Natural killer cell (primary cell): ENCODE measurements at regions not wholly inside any gene's neighbourhood (a gene's known extent, or its start where the extent isn't known, plus 50 kb on each side); places are given as distances from the start of the nearest gene placed in this dataset.

Source experiments
- ATAC-seq, 3 donors: fragments of 150-1000 bp in 2 of 3; fragments of 200-7000 bp in 1 of 3; cut with Tn5 transposase; 1 replicate in 1 of 3; 2 replicates in 2 of 3; pipeline ENCODE4 v1.10.0; 2021; ENCODE audit warnings: mild to moderate bottlenecking in 2 of 3, moderate library complexity in 2 of 3
- DNase-seq, 2 donors: peaks; one replicate each; pipeline versions ENCODE4 v3.0.0 to v3.0.0-alpha.2; 2013 to 2021; ENCODE audit warnings: mixed read lengths in 1 of 2
- H3K27ac ChIP-seq: one replicate; pipeline ENCODE4 v1.5.1; 2013; ENCODE audit warnings: mild to moderate bottlenecking, low read length
- H3K27me3 ChIP-seq: one replicate; pipeline ENCODE4 v1.6.1; 2013; ENCODE audit warnings: low read length; ENCODE audit not compliant: control insufficient read depth, insufficient read depth
- H3K36me3 ChIP-seq: one replicate; pipeline ENCODE4 v1.6.1; 2013; ENCODE audit warnings: low read length; ENCODE audit not compliant: control insufficient read depth, insufficient read depth
- H3K4me1 ChIP-seq: one replicate; pipeline ENCODE4 v1.6.1; 2013; ENCODE audit warnings: low read length; ENCODE audit not compliant: control insufficient read depth, insufficient read depth
- H3K4me3 ChIP-seq: one replicate; pipeline ENCODE4 v1.5.1; 2013; ENCODE audit warnings: low read length
- H3K9me3 ChIP-seq: one replicate; pipeline ENCODE4 v1.6.1; 2013; ENCODE audit warnings: low read length; ENCODE audit not compliant: control insufficient read depth, insufficient read depth
- H3K27ac Mint-ChIP-seq, 2 donors: one replicate each; pipeline ENCODE4 v1.8.0; 2022; ENCODE audit warnings: mild to moderate bottlenecking in 2 of 2, mixed read lengths in 2 of 2, moderate library complexity in 1 of 2
- H3K27me3 Mint-ChIP-seq, 2 donors: one replicate each; pipeline ENCODE4 v1.8.0; 2022; ENCODE audit warnings: low read depth in 2 of 2, mixed read lengths in 2 of 2
- H3K36me3 Mint-ChIP-seq: one replicate; pipeline ENCODE4 v1.8.0; 2022; ENCODE audit warnings: mixed read lengths
- H3K4me1 Mint-ChIP-seq, 2 donors: one replicate each; pipeline ENCODE4 v1.8.0; 2022; ENCODE audit warnings: mixed read lengths in 2 of 2
- H3K4me3 Mint-ChIP-seq: one replicate; pipeline ENCODE4 v1.8.0; 2022; ENCODE audit warnings: mild to moderate bottlenecking, moderate library complexity, mixed read lengths
- H3K9me3 Mint-ChIP-seq, 2 donors: one replicate each; pipeline ENCODE4 v1.8.0; 2022; ENCODE audit warnings: mixed read lengths in 2 of 2
- CTCF ChIP-seq: fragments of 200-600 bp; IDR thresholded peaks from one replicate; pipeline ENCODE4 v1.8.0; 2022; ENCODE audit warnings: antibody characterized with exemption
- WGBS: methylation state at CpG from one replicate; pipeline ENCODE4 v1.1.7; 2013; ENCODE audit warnings: missing lambda C conversion rate; ENCODE audit not compliant: insufficient coverage; 5-methylcytosine and 5-hydroxymethylcytosine counted together
- intact Hi-C: fragments of 100-400 bp; cut with micrococcal nuclease; formaldehyde crosslinking; loops from one replicate; pipeline ENCODE4 v1.14.2; 2022

GRCh38 chr4:1504595-1505500, 98.6 kb upstream of the NKX1-1 start:
- Mint-ChIP-seq H3K36me3 (no peaks in the 10 kb centered on the region), H3K27me3 (peaks cover 0 to 1% of the 10 kb centered on the region in 2 donors), H3K9me3 (no peaks in the 10 kb centered on the region), H3K4me3 (no peak overlapping the region), H3K4me1 (no peaks in the 10 kb centered on the region), H3K27ac (no peak overlapping the region)
- H3K4me3 ChIP-seq, result no peak overlapping the region
- no peaks in the 10 kb centered on the region for H3K27me3 ChIP-seq
- H3K27ac ChIP-seq, result no peak overlapping the region
- H3K9me3 ChIP-seq, result no peaks in the 10 kb centered on the region
- ATAC-seq, result no peak
- H3K36me3 ChIP-seq, result no peaks in the 10 kb centered on the region
- intact Hi-C loops, result no loop called here
- WGBS, result 83% methylated on average over 17 of the region's 17 CpGs
- TF ChIP-seq CTCF, result no peak
- H3K4me1 ChIP-seq, result no peaks in the 10 kb centered on the region
- no peak for DNase-seq

GRCh38 chr4:1503583-1504471, 97.6 kb upstream of the NKX1-1 start:
- Mint-ChIP-seq H3K4me3 (no peak overlapping the region), H3K27me3 (no peaks in the 10 kb centered on the region), H3K36me3 (no peaks in the 10 kb centered on the region), H3K27ac (no peak overlapping the region), H3K9me3 (no peaks in the 10 kb centered on the region), H3K4me1 (no peaks in the 10 kb centered on the region)
- WGBS, result 90% methylated on average over 37 of the region's 37 CpGs
- H3K4me1 ChIP-seq, result no peaks in the 10 kb centered on the region
- TF ChIP-seq CTCF, result no peak
- H3K27me3 ChIP-seq, result no peaks in the 10 kb centered on the region
- H3K27ac ChIP-seq, result no peak overlapping the region
- no peaks in the 10 kb centered on the region for H3K9me3 ChIP-seq
- ATAC-seq, result no peak
- intact Hi-C loops, result no loop called here
- DNase-seq, result no peak
- H3K4me3 ChIP-seq, result no peak overlapping the region
- H3K36me3 ChIP-seq, result no peaks in the 10 kb centered on the region

GRCh38 chr4:1502976-1503375, 96.7 kb upstream of the NKX1-1 start:
- H3K9me3 ChIP-seq, result no peaks in the 10 kb centered on the region
- H3K27me3 ChIP-seq, result no peaks in the 10 kb centered on the region
- no peaks in the 10 kb centered on the region for H3K4me1 ChIP-seq
- TF ChIP-seq CTCF, result no peak
- 72% methylated on average over 16 of the region's 16 CpGs for WGBS
- Mint-ChIP-seq H3K27ac (no peak overlapping the region), H3K36me3 (no peaks in the 10 kb centered on the region), H3K9me3 (no peaks in the 10 kb centered on the region), H3K4me1 (no peaks in the 10 kb centered on the region), H3K27me3 (no peaks in the 10 kb centered on the region), H3K4me3 (no peak overlapping the region)
- intact Hi-C loops, result no loop called here
- DNase-seq (peak in 1 of 2 donors; percentile 14), ATAC-seq (no peak)
- no peak overlapping the region for H3K27ac ChIP-seq
- H3K4me3 ChIP-seq, result no peak overlapping the region
- no peaks in the 10 kb centered on the region for H3K36me3 ChIP-seq
